ENCODE measurements at regions not wholly inside any gene's neighbourhood (a gene's known extent, or its start where the extent isn't known, plus 50 kb on each side); places are given as distances from the start of the nearest gene placed in this dataset.

DNA sequence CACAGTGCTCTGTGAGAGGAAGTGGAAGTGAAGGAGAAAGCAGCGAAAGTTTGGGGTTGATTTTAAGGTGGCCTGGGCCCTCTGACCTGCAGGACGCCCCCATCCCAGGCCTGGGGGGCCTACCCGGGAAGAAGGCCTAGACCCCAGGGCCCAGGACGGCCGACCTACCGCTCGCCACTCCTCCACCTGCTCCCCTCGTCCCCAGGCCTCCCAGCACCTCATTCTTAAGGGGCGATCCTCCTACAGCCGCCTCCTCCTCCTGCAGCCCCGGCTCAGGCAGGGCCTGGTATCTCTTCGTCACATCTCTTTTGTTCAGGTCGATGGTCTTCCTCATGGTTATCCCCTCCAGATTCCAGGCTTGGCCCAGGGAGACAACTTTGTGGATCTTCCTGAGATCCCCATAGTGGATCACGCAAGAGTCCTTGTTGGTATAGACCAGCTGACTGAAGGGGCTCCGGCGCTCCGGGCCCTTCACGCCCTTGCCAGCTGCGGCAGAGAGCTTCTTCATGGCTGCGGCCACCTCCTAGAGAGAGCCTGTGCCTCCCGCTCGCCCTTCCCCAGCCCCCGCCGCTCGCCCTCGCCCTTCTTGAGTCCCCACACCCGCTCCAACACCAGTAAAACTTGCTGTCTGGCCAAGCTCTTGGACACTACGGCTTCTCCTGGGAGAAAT, 117.5 kb downstream of the OR13A1 start:
- Histone ChIP-seq H3K36me3 (ENCODE audit: control insufficient read depth, insufficient read depth, low read length) (no peaks in the 10 kb centered on the region), H3K4me3 (ENCODE audit: low read depth, low read length) (no peak overlapping the region), H3K27me3 (ENCODE audit: control insufficient read depth, insufficient read depth, low read length) (peaks cover 7% of the 10 kb centered on the region)
- DNase-seq (ENCODE audit: low read depth), result no peak
- TF ChIP-seq, protein P1, sequence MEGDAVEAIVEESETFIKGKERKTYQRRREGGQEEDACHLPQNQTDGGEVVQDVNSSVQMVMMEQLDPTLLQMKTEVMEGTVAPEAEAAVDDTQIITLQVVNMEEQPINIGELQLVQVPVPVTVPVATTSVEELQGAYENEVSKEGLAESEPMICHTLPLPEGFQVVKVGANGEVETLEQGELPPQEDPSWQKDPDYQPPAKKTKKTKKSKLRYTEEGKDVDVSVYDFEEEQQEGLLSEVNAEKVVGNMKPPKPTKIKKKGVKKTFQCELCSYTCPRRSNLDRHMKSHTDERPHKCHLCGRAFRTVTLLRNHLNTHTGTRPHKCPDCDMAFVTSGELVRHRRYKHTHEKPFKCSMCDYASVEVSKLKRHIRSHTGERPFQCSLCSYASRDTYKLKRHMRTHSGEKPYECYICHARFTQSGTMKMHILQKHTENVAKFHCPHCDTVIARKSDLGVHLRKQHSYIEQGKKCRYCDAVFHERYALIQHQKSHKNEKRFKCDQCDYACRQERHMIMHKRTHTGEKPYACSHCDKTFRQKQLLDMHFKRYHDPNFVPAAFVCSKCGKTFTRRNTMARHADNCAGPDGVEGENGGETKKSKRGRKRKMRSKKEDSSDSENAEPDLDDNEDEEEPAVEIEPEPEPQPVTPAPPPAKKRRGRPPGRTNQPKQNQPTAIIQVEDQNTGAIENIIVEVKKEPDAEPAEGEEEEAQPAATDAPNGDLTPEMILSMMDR (IDR thresholded peaks at IDR 0.05; ENCODE audit: insufficient read depth, low read length, poor library complexity, severe bottlenecking), result no peak

- Histone ChIP-seq H3K36me3 (ENCODE audit: control insufficient read depth, insufficient read depth, low read length) (no peaks in the 10 kb centered on the region), H3K4me3 (ENCODE audit: low read depth, low read length) (no peak overlapping the region), H3K27me3 (ENCODE audit: control insufficient read depth, insufficient read depth, low read length) (peaks cover 7% of the 10 kb centered on the region)
- no peak for DNase-seq (ENCODE audit: low read depth)
- TF ChIP-seq, protein P1 (IDR thresholded peaks at IDR 0.05; ENCODE audit: insufficient read depth, low read length, poor library complexity, severe bottlenecking), result no peak
These were observed 116.8 kb downstream of the OR13A1 start for GRCh38 chr10:45198486-45199204.

DNA sequence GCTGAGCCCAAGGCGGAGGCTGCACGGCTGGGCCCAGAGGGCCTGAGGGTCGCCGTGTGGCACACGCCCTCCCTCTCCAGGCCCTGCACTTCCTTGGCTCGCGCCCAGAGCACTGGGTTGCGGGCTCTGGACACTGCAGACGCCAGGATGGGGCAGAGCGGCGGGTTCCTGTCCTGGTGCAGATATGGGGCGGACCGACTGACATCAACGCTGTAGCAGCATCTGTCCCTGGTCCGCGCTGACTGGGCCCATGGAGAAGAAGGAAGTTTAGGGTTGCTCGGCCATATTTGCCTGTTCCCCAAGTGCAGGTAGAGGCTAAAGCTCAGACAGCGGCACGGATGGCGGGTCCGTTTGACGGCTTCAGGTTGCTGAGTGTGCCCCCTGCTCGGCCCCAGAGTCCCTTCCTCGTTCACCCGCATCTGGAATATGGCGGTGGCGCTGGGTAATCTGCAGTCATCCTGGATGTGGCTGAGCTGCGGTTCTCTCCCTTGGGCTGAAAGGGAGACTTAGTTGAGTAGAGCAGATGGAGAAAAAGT, 116.1 kb downstream of the OR13A1 start:
- H3K36me3 ChIP-seq (ENCODE audit: control insufficient read depth, insufficient read depth, low read length), result no peaks in the 10 kb centered on the region
- H3K27me3 ChIP-seq (ENCODE audit: control insufficient read depth, insufficient read depth, low read length), result peaks cover 7% of the 10 kb centered on the region
- no peak overlapping the region for H3K4me3 ChIP-seq (ENCODE audit: low read depth, low read length)
- TF ChIP-seq, protein P1 (IDR thresholded peaks at IDR 0.05; ENCODE audit: insufficient read depth, low read length, poor library complexity, severe bottlenecking), result no peak
- DNase-seq (ENCODE audit: low read depth), result no peak

- peaks cover 7% of the 10 kb centered on the region for H3K27me3 ChIP-seq (ENCODE audit: control insufficient read depth, insufficient read depth, low read length)
- TF ChIP-seq, protein P1 (IDR thresholded peaks at IDR 0.05; ENCODE audit: insufficient read depth, low read length, poor library complexity, severe bottlenecking), result no peak
- H3K36me3 ChIP-seq (ENCODE audit: control insufficient read depth, insufficient read depth, low read length), result no peaks in the 10 kb centered on the region
- DNase-seq (ENCODE audit: low read depth), result no peak
- H3K4me3 ChIP-seq (ENCODE audit: low read depth, low read length), result no peak overlapping the region
These were observed 114.1 kb downstream of the OR13A1 start for GRCh38 chr10:45201271-45201670.

DNA sequence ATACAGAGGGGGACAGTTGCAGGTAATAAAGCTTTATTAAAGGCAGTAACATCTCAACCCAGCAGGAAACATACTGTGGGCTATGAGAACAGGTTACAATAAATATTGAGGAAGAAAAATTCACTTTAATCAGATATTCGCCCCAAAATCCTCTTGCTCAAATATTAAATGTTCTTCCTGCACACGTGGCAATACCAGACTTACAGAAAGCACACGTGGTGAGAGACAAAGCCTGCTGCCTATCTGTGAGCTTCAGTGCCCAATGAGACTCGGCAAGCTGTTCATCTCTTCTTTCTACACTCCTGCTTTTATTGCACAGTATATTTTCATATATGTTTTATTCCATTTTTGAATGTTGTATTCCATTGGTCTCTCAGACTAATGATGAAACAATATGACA, 113.2 kb downstream of the OR13A1 start:
- Histone ChIP-seq H3K36me3 (ENCODE audit: control insufficient read depth, insufficient read depth, low read length) (no peaks in the 10 kb centered on the region), H3K27me3 (ENCODE audit: control insufficient read depth, insufficient read depth, low read length) (peaks cover 7% of the 10 kb centered on the region), H3K4me3 (ENCODE audit: low read depth, low read length) (no peak overlapping the region)
- DNase-seq (ENCODE audit: low read depth), result no peak
- TF ChIP-seq, protein P1 (IDR thresholded peaks at IDR 0.05; ENCODE audit: insufficient read depth, low read length, poor library complexity, severe bottlenecking), result no peak
